Panc1 (cell line): ENCODE measurements at regions not wholly inside any gene's neighbourhood (a gene's known extent, or its start where the extent isn't known, plus 50 kb on each side); places are given as distances from the start of the nearest gene placed in this dataset.

Source experiments
- POLR2AphosphoS5 ChIP-seq: IDR thresholded peaks from 2 replicates; pipeline ENCODE4 v1.6.1; 2012; ENCODE audit warnings: mild to moderate bottlenecking, low read depth, low read length, moderate library complexity
- SIN3A ChIP-seq: IDR thresholded peaks from 2 replicates; pipeline ENCODE4 v1.6.1; 2012; ENCODE audit warnings: low read depth, mild to moderate bottlenecking, low read length, moderate library complexity, borderline replicate concordance; ENCODE audit not compliant: insufficient read depth
- TCF7L2 ChIP-seq: IDR thresholded peaks from 2 replicates; pipeline ENCODE4 v1.6.1; 2011; ENCODE audit warnings: mild to moderate bottlenecking, low read depth, low read length, inconsistent platforms
- TF ChIP-seq, protein P1 (sequence below): fragments of 450-650 bp; IDR thresholded peaks from 2 replicates; pipeline ENCODE4 v1.5.1; 2017; ENCODE audit warnings: mild to moderate bottlenecking
- TF ChIP-seq, protein P2 (sequence below), 2 experiments: IDR thresholded peaks; 2 replicates each; pipeline ENCODE4 v1.6.1; 2011 to 2012; ENCODE audit warnings: low read depth in 2 of 2, control low read depth in 1 of 2, low read length in 1 of 2, mild to moderate bottlenecking in 1 of 2, moderate library complexity in 1 of 2; ENCODE audit not compliant: insufficient read depth in 1 of 2

DNA sequence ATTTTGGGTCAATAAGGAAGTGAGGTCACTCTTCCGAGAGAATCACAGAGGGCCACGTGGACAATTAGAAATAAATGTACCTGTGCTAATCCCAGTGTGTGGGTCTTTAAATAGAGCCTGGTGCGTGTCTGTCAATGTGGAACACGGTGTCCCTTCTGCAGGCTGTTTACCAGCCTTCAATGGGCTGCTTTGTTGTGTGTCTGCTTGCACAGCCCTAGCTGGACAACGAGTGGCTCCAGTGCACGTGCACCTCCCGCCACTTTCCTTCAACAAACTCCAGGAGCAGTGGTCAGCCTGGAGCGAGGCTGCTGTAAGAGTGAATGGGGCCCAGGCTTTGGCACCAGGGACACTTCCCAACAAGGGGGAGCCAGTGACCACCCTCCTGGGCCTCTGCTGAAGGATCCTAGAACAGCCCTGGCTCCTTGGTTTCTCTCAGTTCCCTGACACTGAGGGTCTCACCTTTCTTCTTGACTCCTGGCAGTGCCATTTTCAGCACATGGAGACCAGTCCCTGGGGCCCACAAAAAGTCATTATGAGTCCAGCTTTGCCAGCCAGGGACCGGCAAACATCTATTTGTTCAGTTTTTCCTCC, 76.1 kb downstream of the ISG20 start:
- TF ChIP-seq, protein P1, sequence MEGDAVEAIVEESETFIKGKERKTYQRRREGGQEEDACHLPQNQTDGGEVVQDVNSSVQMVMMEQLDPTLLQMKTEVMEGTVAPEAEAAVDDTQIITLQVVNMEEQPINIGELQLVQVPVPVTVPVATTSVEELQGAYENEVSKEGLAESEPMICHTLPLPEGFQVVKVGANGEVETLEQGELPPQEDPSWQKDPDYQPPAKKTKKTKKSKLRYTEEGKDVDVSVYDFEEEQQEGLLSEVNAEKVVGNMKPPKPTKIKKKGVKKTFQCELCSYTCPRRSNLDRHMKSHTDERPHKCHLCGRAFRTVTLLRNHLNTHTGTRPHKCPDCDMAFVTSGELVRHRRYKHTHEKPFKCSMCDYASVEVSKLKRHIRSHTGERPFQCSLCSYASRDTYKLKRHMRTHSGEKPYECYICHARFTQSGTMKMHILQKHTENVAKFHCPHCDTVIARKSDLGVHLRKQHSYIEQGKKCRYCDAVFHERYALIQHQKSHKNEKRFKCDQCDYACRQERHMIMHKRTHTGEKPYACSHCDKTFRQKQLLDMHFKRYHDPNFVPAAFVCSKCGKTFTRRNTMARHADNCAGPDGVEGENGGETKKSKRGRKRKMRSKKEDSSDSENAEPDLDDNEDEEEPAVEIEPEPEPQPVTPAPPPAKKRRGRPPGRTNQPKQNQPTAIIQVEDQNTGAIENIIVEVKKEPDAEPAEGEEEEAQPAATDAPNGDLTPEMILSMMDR, result no peak
- TF ChIP-seq POLR2AphosphoS5 (no peak), TCF7L2 (no peak), SIN3A (no peak)
- TF ChIP-seq, protein P2, sequence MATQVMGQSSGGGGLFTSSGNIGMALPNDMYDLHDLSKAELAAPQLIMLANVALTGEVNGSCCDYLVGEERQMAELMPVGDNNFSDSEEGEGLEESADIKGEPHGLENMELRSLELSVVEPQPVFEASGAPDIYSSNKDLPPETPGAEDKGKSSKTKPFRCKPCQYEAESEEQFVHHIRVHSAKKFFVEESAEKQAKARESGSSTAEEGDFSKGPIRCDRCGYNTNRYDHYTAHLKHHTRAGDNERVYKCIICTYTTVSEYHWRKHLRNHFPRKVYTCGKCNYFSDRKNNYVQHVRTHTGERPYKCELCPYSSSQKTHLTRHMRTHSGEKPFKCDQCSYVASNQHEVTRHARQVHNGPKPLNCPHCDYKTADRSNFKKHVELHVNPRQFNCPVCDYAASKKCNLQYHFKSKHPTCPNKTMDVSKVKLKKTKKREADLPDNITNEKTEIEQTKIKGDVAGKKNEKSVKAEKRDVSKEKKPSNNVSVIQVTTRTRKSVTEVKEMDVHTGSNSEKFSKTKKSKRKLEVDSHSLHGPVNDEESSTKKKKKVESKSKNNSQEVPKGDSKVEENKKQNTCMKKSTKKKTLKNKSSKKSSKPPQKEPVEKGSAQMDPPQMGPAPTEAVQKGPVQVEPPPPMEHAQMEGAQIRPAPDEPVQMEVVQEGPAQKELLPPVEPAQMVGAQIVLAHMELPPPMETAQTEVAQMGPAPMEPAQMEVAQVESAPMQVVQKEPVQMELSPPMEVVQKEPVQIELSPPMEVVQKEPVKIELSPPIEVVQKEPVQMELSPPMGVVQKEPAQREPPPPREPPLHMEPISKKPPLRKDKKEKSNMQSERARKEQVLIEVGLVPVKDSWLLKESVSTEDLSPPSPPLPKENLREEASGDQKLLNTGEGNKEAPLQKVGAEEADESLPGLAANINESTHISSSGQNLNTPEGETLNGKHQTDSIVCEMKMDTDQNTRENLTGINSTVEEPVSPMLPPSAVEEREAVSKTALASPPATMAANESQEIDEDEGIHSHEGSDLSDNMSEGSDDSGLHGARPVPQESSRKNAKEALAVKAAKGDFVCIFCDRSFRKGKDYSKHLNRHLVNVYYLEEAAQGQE (IDR thresholded peaks at IDR 0.05; ENCODE audit: insufficient read depth in 1 of 2, low read depth in 2 of 2, low read length in 1 of 2), result no peak
